Right ventricle myocardium inferior (tissue), 1 donor: ENCODE measurements at regions not wholly inside any gene's neighbourhood (a gene's known extent, or its start where the extent isn't known, plus 50 kb on each side); places are given as distances from the start of the nearest gene placed in this dataset.
"Not testable (repeated sequence)": the region's sequence is repeated elsewhere in the genome, so short reads cannot be mapped to it uniquely, and the experiment has no call there.

Source experiments
- ATAC-seq: fragments of 200-7000 bp; cut with Tn5 transposase; one replicate; pipeline ENCODE4 v1.9.1; 2020; ENCODE audit warnings: mild to moderate bottlenecking, moderate library complexity
- DNase-seq: peaks from one replicate; pipeline ENCODE4 v3.0.0; 2021; ENCODE audit errors: missing footprints
- intact Hi-C: fragments of 100-400 bp; cut with DNase I; formaldehyde crosslinking; loops from one replicate; pipeline ENCODE4 v1.11.0; 2022
- donor health status: DM: no; HTN: yes; CAD: no; lungs with severe emphysema.

DNA sequence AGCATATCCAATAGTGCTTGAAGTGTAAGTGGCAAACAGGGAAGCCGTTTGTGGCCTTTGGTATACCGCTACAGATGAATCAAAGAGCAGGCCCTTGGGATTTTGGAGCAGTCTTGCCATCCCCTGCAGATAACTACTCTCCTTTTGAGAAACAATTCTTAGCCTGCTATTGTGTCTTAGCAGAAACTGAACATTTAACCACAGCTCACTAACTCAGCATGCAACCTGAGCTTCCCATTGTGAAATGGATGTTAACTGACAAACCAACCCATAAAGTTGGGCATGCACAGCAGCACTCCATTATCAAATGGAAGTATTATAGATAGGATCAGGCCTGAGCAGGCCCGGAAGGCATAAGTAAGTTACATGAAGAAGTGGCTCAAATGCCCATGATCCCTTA, 315.3 kb upstream of the PTGER4 start:
- ATAC-seq = no peak
- intact Hi-C loops = no loop called here
- DNase-seq = no peak

DNA sequence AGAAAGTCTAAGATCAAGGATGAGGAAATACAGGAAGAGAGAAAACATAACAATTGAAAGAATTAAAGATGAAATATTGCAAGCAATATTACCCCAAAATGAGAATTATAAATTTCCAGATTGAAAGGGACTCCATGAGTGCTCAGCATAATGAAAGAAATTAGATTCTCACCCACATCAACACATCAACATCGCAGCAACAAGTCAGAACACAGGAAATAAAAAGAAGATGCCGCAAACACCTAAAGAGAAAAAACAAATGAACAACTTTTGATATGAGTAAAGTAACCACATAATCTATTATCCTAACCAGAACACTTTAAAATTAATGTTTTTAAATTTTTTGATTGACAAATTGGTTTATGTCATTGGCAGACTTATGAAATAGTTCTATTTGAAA, 318.3 kb upstream of the PTGER4 start:
- no peak for DNase-seq
- no peak for ATAC-seq

DNA sequence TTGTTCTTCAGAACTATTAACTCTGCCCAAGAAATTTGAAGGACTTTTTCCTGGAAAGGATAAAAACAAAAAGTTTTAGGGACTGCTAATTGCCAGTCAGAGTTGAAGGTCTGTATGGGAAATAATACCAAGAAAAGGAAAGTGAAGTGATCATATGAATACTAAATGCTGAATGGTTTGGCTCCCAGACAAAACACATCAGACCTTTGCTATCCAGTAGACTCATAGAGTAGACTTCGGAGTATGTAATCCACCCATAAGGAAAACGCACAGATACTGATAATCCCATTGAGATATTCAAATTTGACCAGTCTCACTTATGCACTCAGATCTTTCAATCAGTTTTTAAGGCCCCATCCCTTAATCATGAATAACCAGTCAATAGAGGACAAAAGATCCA, 319.0 kb upstream of the PTGER4 start:
- ATAC-seq (no peak), DNase-seq (no peak)
- intact Hi-C loops = no loop called here

More for the DNA sequence above, 318.3 kb upstream of the PTGER4 start:
- intact Hi-C loops = no loop called here

DNA sequence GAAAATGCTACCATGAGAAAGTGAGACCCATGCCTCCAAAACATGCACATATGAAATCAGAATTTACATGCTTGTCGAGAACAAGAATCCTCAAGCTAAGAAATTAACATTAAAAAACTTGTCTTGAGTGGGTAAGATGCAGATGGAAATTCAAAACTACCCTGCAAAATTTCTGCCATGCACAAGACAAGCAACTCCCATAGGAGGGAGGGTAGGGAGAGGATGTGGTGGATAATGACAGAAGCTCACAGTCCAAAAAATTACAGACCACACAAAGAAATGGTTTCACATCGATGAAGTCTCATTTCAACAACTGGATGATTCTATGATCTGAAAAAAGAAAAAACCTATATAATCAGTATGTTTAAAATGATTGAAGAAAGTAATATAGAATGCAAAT, 319.9 kb upstream of the PTGER4 start:
- intact Hi-C loops = no loop called here
- no peak for DNase-seq
- ATAC-seq = no peak

DNA sequence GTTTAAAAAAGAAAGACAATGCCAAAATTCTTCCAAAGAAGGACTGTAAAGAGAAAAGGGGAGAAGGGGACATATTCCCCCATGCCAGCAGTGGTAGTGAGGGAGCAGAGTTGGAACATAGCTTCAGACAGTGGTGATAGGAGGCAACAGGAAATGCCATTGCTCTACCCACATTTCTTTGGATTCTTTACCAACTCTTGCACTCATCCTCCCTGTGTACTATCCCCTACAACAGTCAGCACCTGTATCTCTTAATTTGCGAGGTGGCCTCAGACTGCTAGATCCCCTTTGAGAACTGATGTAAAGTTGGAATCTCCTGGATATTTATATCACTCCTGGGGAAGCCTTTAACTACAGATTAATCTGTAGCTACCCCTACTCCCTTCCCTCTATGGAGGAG, 320.6 kb upstream of the PTGER4 start:
- no peak for DNase-seq
- intact Hi-C loops = no loop called here
- no peak for ATAC-seq

DNA sequence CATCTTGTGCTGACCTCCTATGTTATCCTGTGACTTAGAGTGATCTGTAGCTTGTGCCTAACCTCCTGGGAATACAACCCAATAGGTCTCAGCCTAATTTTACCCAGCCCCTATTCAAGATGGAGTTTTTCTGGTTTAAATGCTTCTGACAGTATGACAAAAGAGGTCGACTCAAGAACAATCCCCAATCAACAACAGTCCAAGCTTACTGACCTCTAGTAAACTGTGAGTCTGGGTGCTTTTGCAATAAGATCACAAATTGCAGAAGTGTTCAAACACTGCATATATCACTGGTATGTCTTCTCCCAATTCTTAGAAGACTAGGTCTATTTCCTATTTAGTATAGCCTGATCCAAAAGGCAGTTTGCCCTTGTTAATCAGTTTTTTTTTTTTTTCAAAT, 323.5 kb upstream of the PTGER4 start:
- intact Hi-C loops = no loop called here
- ATAC-seq (peak; percentile 57), DNase-seq (no peak)

DNA sequence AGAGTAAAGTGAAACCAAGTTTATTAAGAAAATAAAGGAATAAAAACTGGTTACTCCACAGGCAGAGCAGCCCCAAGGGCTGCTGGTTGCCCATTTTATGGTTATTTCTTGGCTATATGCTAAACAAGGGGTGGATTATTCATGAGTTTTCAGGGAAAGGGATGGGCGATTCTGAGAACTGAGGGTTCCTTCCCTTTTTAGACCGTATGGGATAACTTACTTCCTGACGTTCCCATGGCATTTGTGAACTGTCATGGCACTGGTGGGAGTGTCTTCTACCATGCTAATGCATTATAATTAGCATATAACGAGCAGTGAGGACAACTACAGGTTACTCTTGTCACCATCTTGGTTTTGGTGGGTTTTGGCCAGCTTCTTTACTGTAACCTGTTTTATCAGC, 323.9 kb upstream of the PTGER4 start:
- ATAC-seq (no peak), DNase-seq (no peak)
- intact Hi-C loops = no loop called here

DNA sequence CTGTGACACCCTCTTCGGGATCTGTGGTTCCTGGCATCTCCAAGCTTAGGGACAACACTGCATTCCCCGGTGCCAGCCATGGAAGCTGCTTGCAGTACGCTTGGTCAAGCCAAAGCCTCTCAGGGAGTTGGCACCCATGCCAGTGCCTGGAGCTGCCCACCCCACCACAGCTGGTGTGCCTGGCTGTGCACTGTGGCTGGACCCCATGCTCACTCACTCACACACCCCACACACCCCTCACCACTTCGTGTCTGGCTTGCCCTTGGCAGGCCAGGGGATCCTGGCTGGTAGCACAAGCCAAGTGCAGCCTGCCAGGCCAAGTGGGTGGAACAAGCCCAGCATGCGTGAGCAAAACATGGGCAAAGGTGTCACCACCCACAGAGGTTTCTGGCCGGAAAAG, 324.5 kb upstream of the PTGER4 start:
- ATAC-seq (no peak), DNase-seq (no peak)
- intact Hi-C loops = no loop called here

DNA sequence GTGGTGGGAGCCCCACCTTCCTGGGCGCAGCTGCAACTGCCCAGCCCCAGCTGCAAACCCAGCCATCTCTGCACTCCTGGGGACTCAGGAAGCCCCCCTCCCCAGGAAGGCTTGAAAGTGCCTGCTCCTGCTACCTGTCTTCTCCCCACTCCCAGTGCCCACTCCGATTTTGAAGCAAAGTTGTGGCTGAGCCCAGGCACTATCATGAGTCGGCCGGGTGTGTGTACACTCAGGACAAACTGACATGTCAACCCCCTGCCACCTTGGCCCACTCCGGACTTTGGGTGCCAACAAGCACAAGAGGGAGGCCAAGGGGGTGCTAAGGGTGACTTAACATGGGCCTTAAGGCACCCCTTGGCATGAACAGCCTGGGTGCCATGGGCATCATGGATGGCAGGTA, 325.5 kb upstream of the PTGER4 start:
- no peak for DNase-seq
- ATAC-seq = no peak

DNA sequence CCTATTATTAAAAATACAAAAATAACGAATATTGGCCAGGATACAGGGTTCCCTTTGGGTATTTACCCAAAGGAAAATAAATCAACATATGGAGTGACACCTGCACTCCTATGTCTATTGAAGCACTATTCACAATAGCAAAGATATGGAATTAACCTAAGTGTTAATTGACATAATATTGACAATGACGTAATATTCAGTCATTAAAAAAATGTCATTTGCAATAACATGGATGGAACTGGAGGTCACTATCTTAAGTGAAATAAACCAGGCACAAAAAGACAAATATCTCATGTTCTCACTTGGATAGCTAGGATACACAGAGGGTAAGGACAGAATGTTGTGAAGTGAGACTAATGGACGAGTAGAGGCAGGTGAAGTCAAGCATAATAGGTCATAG, 326.3 kb upstream of the PTGER4 start:
- ATAC-seq = no peak
- intact Hi-C loops = no loop called here

More for the DNA sequence above, 325.5 kb upstream of the PTGER4 start:
- intact Hi-C loops = no loop called here

DNA sequence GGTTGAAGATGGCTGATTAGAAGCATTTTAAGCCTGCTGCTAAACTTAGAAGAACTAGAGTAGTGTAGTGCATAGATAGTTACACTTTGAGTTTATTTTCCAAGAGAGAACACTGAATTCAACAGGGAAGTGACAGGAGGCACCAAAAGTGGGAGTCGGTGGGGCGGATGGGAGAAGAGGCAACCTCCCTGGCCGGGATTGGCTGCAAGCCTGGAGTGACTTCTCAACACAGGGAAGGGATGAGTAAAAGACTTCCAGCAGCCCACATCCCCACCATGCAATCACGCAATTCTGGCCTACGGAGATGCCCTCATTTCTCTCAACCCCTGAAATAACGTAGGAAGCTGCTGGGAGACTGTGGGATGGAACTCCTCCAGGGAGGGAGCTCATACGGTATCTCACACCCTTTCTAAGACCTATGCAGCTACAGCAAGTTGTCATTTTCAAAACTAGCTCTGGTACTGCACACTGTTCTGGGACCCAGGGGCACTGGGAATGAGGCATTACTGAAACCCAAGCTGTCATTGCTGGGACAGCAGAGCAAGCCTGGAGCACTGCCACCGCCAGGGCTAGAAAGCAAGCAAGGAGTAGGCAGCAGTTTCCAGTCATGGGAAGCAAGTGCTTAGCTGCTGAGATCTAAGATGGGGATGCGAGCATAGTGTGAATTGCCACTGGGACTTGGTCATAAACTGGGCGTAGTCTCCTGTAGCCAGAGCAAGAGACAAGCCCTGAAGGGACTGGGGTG, 331.6 kb upstream of the PTGER4 start:
- DNase-seq = no peak
- no peak for ATAC-seq
- intact Hi-C loops = no loop called here

More for the DNA sequence above, 326.3 kb upstream of the PTGER4 start:
- no peak for DNase-seq

DNA sequence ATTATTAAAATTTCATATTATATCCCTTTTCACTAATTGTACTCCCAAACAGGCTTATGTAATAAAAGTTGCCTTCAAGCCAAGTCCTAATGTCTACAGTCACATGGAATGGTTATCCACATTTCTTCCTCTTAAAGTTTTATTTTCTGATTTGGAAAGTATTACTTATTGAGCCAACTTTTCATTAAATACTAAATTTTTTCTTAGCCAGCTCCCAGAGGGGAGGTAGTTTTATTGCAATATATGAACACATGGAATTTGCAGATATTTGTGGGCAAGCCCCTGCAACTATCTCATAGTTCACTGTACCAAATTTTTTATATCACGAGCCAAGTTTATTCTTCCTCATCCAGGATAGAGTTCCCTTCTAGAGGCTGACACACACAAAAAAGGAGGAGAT, 332.8 kb upstream of the PTGER4 start:
- ATAC-seq = no peak
- intact Hi-C loops = no loop called here
- DNase-seq = no peak

DNA sequence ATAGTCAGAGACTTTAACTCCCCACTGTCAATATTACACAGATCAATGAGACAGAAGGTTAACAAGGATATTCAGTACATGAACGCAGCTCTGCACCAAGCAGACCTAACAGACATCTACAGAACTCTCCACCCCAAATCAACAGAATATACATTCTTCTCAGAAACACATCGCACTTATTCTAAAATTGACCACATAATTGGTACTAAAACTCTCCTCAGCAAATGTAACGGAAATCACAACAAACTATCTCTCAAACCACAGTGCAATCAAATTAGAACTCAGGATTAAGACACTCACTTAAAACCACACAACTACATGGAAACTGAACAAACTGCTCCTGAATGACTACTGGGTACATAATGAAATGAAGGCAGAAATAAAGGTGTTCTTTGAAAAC, 341.3 kb upstream of the PTGER4 start:
- ATAC-seq, intact Hi-C loops, DNase-seq: not testable (repeated sequence)

DNA sequence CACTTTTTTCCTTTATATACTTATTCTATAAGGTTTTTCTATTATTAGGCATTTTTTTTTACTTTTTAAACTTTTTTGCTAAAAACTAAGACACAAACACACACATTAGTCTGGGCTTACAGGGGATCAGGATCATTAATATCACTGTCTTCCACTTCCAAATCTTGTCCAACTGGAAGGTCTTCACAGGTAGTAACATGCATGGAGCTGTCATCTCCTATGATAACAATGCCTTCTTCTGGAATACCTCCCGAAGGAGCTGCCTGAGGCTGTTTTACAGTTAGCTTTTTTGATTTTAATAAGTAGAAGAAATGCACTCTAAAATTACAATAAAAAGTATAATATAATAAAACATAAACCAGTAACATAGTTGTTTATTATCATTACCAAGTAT, 345.5 kb upstream of the PTGER4 start:
- intact Hi-C loops = no loop called here
- no peak for ATAC-seq
- DNase-seq = no peak

DNA sequence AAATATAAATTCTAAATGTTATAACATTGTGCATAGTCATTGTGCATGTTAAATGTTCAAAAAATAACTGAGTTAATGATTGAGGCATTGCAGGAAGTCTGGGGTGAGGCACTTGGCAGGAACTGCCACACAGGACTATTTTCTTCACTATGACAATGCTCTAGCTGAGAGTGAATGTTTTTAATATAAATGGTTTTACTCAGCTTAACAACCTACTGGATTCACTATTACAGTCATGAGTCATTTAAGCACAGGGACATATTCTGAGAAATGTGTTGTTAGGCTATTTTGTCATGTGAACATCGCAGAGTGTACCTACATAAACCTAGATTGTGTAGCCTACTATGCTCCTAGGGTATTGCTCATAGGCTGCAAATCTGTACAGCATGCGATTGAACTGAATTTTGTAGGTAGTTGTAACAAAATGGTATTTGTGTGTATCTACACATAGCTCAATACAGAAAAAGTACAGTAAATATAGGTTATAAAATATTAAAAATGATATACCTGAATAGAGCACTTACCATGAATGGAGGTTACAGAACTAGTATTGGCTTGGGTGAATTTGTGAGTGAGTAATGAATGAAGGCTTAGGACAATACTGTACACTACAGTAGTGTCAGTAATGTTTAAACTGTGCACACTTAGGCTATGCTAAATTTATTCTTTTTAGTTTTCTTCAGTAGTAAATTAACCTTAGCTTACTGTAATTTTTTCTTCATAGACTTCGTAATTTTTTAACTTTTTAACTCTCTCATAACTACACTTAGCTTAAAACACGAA, 346.1 kb upstream of the PTGER4 start:
- intact Hi-C loops = no loop called here
- no peak for ATAC-seq

DNA sequence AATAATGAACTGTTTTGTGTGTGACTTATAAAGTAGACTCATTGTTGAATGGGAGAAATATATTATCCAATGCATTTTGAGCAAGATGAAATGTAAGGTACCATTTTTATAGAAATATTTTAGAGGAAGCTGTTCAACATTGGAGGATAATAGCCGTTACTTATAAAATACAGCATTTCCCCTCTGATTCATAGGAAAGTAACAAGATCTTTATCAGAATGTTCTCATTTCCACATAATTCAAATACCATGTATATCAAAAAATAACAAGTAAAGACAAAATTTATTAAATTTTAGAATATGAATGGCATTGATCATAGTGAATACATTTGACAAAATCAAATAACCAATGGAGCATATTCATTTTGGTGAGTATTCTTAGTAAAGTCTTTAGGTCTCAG, 346.7 kb upstream of the PTGER4 start:
- ATAC-seq = no peak
- intact Hi-C loops = no loop called here

More for the DNA sequence above, 346.1 kb upstream of the PTGER4 start:
- DNase-seq = no peak

DNA sequence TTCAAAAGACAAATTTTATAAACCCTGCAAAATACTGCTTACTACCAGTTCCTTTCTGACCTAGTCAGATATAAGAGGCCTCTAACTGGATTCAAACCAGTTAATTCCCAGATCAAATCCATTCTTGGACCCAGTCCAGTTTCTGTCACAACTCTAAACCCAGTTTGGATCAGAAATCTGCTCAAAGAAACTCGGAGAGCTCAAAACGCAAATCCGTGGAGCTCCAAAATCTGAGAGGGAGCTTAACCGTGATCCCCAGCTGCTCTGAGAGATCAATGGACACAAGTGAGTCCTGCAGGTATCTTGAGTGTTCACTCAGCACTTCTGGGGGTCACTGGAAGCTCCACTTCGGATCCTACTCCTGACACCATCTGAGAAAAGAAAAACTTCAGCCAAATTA, 348.1 kb upstream of the PTGER4 start:
- ATAC-seq = no peak
- DNase-seq = no peak
- intact Hi-C loops = no loop called here

More for the DNA sequence above, 346.7 kb upstream of the PTGER4 start:
- no peak for DNase-seq

DNA sequence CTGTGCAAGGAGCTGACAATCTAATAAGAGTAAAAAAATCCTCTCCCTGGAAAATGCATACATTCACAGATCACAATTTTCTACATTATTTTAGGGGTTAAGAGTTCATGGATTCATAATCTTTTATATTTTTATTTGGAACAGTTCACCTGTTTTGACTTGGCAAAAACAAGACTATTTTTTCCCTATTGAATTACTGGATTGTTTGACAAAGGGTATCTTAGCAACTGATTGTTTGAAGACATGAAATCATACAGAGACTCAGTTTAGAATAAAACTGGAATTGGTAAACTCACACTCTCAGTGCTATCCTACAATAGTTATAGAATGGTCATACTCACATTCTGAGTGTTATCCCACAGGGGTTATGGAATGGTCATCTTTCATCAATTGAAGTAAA, 358.2 kb upstream of the PTGER4 start:
- ATAC-seq (no peak), DNase-seq (no peak)
- intact Hi-C loops = no loop called here

DNA sequence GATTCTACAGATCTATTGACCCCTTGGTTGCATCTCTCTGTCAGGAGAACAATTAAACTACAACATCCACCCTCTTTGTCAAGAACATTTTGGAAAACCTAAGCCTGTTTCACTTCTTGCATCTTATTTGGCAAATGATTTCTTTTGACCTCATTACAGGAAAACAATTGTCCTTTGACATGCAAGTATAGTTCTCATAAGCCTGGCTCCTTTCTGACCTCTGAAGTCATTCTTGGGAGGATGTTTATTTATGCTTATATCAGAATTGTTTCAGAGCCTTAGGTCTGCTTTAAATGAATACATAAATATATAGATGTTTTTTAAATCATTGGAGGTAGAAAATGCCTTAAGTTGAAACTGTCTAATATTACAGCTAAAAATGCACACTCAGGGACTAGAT, 361.3 kb upstream of the PTGER4 start:
- DNase-seq = no peak
- no peak for ATAC-seq
- intact Hi-C loops = no loop called here

DNA sequence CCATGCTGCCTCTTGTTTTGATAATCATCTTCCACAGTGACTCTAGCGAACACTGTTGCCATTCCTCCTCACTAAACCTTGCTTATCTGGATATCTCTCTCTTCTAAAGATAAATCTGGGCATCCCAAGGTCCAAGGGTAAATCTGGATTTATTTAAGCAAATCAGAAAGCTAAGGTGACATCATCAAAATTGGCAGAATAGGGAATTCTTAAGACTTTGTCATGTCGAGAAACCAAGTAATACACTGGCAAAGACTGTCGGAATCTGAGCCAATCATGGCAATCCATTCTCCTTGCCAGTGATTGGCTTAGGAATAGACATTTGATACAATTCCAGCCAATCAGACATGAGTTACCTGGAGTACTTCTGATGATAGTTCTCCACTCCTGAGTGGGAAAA, 362.7 kb upstream of the PTGER4 start:
- ATAC-seq (no peak), DNase-seq (no peak)
- intact Hi-C loops = no loop called here
